ENCODE measurements at regions not wholly inside any gene's neighbourhood (a gene's known extent, or its start where the extent isn't known, plus 50 kb on each side); places are given as distances from the start of the nearest gene placed in this dataset.
"Not testable (repeated sequence)": the region's sequence is repeated elsewhere in the genome, so short reads cannot be mapped to it uniquely, and the experiment has no call there.

GRCh38 chr1:213782941-213783672 is 204.7 kb upstream of the PROX1 start:
- no peaks in the 10 kb centered on the region for H3K9me3 Mint-ChIP-seq
- H3K27me3 Mint-ChIP-seq (ENCODE audit: low read depth) = peaks cover 23% of the 10 kb centered on the region
- ATAC-seq (replicated peaks in 1 of 2) (no peak), DNase-seq (no peak)
- H3K4me3 Mint-ChIP-seq = peak overlapping the region in 1 of 2 donors; percentile 60
- H3K4me1 Mint-ChIP-seq (ENCODE audit: low read depth) = peaks cover 5% of the 10 kb centered on the region
- H3K27ac Mint-ChIP-seq = no peak overlapping the region
- no peaks in the 10 kb centered on the region for H3K36me3 Mint-ChIP-seq (ENCODE audit: insufficient read depth in 2 of 2)

- H3K9me3 Mint-ChIP-seq = no peaks in the 10 kb centered on the region
- peaks cover 23% of the 10 kb centered on the region for H3K27me3 Mint-ChIP-seq (ENCODE audit: low read depth)
- no peak overlapping the region for H3K4me3 Mint-ChIP-seq
- peaks cover 5% of the 10 kb centered on the region for H3K4me1 Mint-ChIP-seq (ENCODE audit: low read depth)
- no peak overlapping the region for H3K27ac Mint-ChIP-seq
- ATAC-seq (replicated peaks in 1 of 2) (no peak), DNase-seq (no peak)
- H3K36me3 Mint-ChIP-seq (ENCODE audit: insufficient read depth in 2 of 2) = no peaks in the 10 kb centered on the region
Observed at GRCh38 chr1:213783893-213784292, 203.9 kb upstream of the PROX1 start.

DNA sequence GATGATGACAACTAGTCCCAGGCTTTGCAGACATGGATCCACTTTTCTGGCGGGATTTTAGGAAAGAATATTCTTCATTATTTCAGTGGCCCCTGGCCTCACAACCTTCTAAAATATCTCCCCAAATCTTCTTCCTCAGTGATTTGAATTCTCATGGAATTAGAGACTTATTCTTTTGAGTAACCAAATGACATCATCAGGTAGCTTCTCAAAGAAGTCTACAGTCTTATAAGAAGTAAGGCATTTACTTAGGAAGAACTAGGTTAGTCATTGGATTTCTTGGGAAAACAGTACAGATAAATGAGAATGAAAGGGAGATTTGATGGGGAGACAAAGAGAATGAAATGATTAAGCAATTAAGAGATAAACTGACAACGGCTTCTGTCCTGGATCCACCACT is 201.1 kb upstream of the PROX1 start:
- H3K9me3 Mint-ChIP-seq = peaks cover 0 to 2% of the 10 kb centered on the region in 2 donors
- H3K4me1 Mint-ChIP-seq (ENCODE audit: low read depth) = peaks cover 5% of the 10 kb centered on the region
- H3K4me3 Mint-ChIP-seq = no peak overlapping the region
- H3K27ac Mint-ChIP-seq = no peak overlapping the region
- ATAC-seq (replicated peaks in 1 of 2) (no peak), DNase-seq (no peak)
- H3K36me3 Mint-ChIP-seq (ENCODE audit: insufficient read depth in 2 of 2) = no peaks in the 10 kb centered on the region
- H3K27me3 Mint-ChIP-seq (ENCODE audit: low read depth) = peaks cover 10% of the 10 kb centered on the region

DNA sequence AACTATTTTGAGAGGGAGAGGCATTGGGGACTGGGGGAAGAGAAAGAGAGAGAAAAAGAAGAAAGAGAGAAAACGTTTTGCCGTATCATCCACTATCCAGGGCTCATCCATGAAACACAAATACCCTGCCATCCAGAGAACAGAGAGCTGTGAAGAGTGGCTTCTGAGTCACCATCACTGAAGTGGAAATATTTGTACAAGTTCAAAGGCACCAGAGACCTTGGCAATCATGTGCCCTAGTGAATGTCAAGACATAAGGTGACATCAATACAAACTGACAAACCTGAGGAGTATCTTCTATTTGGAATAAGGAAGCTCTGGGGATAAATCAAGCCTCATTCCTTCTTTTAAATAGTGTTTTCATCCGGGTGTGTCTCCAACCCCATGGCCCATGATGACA is 197.2 kb upstream of the PROX1 start:
- Mint-ChIP-seq H3K9me3 (peaks cover 0 to 2% of the 10 kb centered on the region in 2 donors), H3K4me3 (no peak overlapping the region)

DNA sequence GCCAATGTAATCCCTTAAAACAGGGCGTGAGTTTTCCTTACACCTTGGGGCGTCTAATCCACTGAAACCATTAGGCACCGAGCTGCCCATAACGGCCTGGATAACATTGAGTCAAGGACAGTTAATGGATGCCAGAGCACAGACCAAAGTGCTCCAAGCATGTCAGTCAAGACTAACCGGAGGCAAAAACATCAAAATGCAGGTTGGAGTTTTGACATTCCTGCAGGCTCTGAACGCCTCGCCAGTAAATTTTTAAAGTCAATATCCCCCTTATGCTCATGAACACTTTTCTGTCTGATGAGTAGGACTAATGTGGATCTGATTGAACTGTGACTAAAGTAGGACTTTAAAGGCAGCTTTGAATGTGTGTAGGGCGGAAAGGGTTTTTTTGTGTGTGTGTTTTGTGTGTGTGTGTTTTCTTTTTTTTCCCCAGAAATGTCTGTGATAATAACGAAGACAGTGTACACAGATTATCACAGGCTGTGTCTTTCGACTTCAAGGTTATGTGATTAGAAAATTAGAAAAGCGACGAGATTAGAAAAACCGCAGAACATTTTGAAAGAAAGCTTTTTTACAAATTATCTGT is 194.2 kb upstream of the PROX1 start:
- H3K4me3 Mint-ChIP-seq = no peak overlapping the region

More for the DNA sequence above, 197.2 kb upstream of the PROX1 start:
- no peak for ATAC-seq (replicated peaks in 1 of 2)
- no peaks in the 10 kb centered on the region for H3K36me3 Mint-ChIP-seq (ENCODE audit: insufficient read depth in 2 of 2)
- no peak overlapping the region for H3K27ac Mint-ChIP-seq
- H3K27me3 Mint-ChIP-seq (ENCODE audit: low read depth) = no peaks in the 10 kb centered on the region
- DNase-seq = no peak
- H3K4me1 Mint-ChIP-seq (ENCODE audit: low read depth) = no peaks in the 10 kb centered on the region

DNA sequence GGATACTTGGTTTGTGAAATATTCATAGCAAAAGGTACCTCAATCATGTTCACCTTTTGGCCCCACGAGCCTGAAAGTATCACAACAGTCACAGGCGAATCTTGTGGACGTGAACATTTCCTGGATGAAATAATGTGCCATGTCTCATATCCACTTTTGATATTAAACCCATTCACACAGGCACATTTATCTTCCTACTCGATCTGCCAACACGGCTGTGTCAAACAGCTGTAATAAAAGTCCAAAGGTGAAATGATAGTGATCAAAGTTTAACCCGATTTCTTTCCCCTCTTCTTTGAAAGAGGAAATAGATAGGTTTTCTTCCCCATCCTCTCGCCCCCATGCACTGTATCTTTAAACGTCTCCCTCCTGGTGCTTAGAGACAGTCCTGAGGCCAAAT is 191.2 kb upstream of the PROX1 start:
- Mint-ChIP-seq H3K4me1 (ENCODE audit: low read depth) (peaks cover 11% of the 10 kb centered on the region), H3K4me3 (no peak overlapping the region), H3K27me3 (ENCODE audit: low read depth) (peaks cover 5% of the 10 kb centered on the region), H3K36me3 (ENCODE audit: insufficient read depth in 2 of 2) (no peaks in the 10 kb centered on the region), H3K27ac (no peak overlapping the region), H3K9me3 (no peaks in the 10 kb centered on the region)
- ATAC-seq (replicated peaks in 1 of 2) = no peak
- no peak for DNase-seq

More for the DNA sequence above, 194.2 kb upstream of the PROX1 start:
- peaks cover 11% of the 10 kb centered on the region for H3K4me1 Mint-ChIP-seq (ENCODE audit: low read depth)
- H3K9me3 Mint-ChIP-seq = peaks cover 0 to 2% of the 10 kb centered on the region in 2 donors
- no peak overlapping the region for H3K27ac Mint-ChIP-seq
- no peak for DNase-seq
- no peak for ATAC-seq (replicated peaks in 1 of 2)
- H3K36me3 Mint-ChIP-seq (ENCODE audit: insufficient read depth in 2 of 2) = no peaks in the 10 kb centered on the region
- peaks cover 5% of the 10 kb centered on the region for H3K27me3 Mint-ChIP-seq (ENCODE audit: low read depth)

DNA sequence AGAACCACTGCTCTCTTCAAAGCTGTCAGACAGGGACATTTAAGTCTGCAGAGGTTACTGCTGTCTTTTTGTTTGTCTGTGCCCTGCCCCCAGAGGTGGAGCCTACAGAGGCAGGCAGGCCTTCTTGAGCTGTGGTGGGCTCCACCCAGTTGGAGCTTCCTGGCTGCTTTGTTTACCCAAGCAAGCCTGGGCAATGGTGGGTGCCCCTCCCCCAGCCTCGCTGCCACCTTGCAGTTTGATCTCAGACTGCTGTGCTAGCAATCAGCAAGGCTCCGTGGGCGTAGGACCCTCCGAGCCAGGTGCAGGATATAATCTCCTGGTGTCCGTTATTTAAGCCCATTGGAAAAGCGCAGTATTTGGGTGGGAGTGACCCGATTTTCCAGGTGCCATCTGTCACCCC is 179.5 kb upstream of the PROX1 start:
- H3K36me3 Mint-ChIP-seq (ENCODE audit: insufficient read depth in 2 of 2); H3K4me3 Mint-ChIP-seq; H3K9me3 Mint-ChIP-seq; H3K4me1 Mint-ChIP-seq (ENCODE audit: low read depth); DNase-seq; H3K27ac Mint-ChIP-seq; ATAC-seq (replicated peaks in 1 of 2); H3K27me3 Mint-ChIP-seq (ENCODE audit: low read depth): not testable (repeated sequence)

- no peak overlapping the region for H3K27ac Mint-ChIP-seq
- H3K27me3 Mint-ChIP-seq (ENCODE audit: low read depth) = no peaks in the 10 kb centered on the region
- no peaks in the 10 kb centered on the region for H3K4me1 Mint-ChIP-seq (ENCODE audit: low read depth)
- H3K9me3 Mint-ChIP-seq = no peaks in the 10 kb centered on the region
- DNase-seq (no peak), ATAC-seq (replicated peaks in 1 of 2) (no peak)
- H3K4me3 Mint-ChIP-seq = no peak overlapping the region
- no peaks in the 10 kb centered on the region for H3K36me3 Mint-ChIP-seq (ENCODE audit: insufficient read depth in 2 of 2)
Observed at GRCh38 chr1:213817156-213817555, 170.6 kb upstream of the PROX1 start.

GRCh38 chr1:213820362-213821149 is 167.2 kb upstream of the PROX1 start:
- DNase-seq (no peak), ATAC-seq (replicated peaks in 1 of 2) (no peak)
- H3K36me3 Mint-ChIP-seq (ENCODE audit: insufficient read depth in 2 of 2) = no peaks in the 10 kb centered on the region

DNA sequence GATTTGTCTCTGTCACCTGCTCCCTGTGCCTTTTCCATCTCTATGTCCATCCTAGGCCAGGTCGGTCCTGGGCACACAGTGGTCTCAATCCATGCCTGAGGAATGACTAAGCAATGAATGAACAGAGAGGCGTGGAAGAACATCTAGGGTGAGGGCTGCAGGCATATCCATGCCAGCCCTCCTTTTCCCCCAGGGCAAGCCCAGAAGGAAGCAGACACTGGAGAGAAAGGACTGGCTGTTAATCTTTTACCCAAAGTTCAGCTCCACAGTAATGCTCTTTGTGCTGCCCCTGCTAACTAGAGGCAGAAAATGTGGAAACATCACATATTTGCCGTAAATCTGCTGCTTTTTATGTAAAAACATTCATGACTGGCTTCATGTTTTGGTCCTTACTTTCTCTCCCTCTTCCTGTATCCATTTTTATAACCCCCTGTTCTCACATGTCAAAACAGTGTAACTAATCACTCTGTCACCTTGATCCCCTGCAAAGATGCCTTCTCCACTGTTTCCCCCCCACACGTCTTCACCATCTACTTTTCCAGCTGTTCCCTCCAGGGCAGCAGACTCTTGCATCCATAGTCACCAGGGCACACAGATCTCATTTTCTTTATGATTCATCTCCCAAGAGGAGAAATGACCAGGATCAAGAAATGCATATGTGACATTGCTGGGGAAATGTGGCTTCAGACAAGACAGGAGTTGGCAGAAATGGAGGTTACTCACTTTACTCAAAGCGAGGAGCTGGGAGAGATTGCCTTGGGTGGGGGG is 166.4 kb upstream of the PROX1 start:
- no peaks in the 10 kb centered on the region for H3K27me3 Mint-ChIP-seq (ENCODE audit: low read depth)
- ATAC-seq (replicated peaks in 1 of 2) = no peak
- H3K36me3 Mint-ChIP-seq (ENCODE audit: insufficient read depth in 2 of 2) = no peaks in the 10 kb centered on the region
- H3K4me1 Mint-ChIP-seq (ENCODE audit: low read depth) = no peaks in the 10 kb centered on the region
- H3K27ac Mint-ChIP-seq = no peak overlapping the region
- peaks cover 0 to 3% of the 10 kb centered on the region in 2 donors for H3K9me3 Mint-ChIP-seq
- H3K4me3 Mint-ChIP-seq = no peak overlapping the region
- no peak for DNase-seq

More at GRCh38 chr1:213820362-213821149, 167.2 kb upstream of the PROX1 start:
- Mint-ChIP-seq H3K9me3 (peaks cover 0 to 3% of the 10 kb centered on the region in 2 donors), H3K27me3 (ENCODE audit: low read depth) (no peaks in the 10 kb centered on the region), H3K27ac (no peak overlapping the region), H3K4me3 (no peak overlapping the region), H3K4me1 (ENCODE audit: low read depth) (no peaks in the 10 kb centered on the region)

DNA sequence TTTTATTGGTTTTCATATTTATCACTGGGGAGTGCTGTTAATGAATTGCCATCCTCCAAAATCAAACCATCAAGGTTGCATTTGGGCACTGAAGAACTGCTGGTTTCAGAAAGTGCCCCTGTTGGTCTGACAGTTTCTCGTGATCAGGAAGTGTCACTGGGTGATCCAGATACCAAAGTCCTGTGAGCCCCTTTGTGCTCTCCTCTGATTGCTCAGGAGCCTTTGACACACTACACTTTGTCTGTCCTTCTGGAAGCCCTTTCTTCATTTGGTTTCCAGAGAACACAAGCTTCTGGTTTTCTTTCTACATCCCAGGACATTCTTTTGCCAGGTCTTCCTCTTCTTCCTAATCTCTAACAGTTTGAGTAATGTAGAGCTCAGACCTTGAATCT is 165.8 kb upstream of the PROX1 start:
- no peak overlapping the region for H3K27ac Mint-ChIP-seq
- no peak for ATAC-seq (replicated peaks in 1 of 2)
- peaks cover 0 to 3% of the 10 kb centered on the region in 2 donors for H3K9me3 Mint-ChIP-seq
- H3K27me3 Mint-ChIP-seq (ENCODE audit: low read depth) = no peaks in the 10 kb centered on the region
- no peaks in the 10 kb centered on the region for H3K4me1 Mint-ChIP-seq (ENCODE audit: low read depth)
- no peak for DNase-seq
- H3K36me3 Mint-ChIP-seq (ENCODE audit: insufficient read depth in 2 of 2) = no peaks in the 10 kb centered on the region
- H3K4me3 Mint-ChIP-seq = no peak overlapping the region

- Mint-ChIP-seq H3K4me1 (ENCODE audit: low read depth) (no peaks in the 10 kb centered on the region), H3K27me3 (ENCODE audit: low read depth) (no peaks in the 10 kb centered on the region), H3K36me3 (ENCODE audit: insufficient read depth in 2 of 2) (peaks cover 0 to 2% of the 10 kb centered on the region in 2 donors), H3K4me3 (no peak overlapping the region), H3K27ac (no peak overlapping the region), H3K9me3 (peaks cover 2 to 3% of the 10 kb centered on the region in 2 donors)
- ATAC-seq (replicated peaks in 1 of 2) (no peak), DNase-seq (no peak)
Observed at GRCh38 chr1:213826891-213827290, 160.9 kb upstream of the PROX1 start.

- no peak for DNase-seq
- Mint-ChIP-seq H3K9me3 (peaks cover 0 to 5% of the 10 kb centered on the region in 2 donors), H3K27me3 (ENCODE audit: low read depth) (no peaks in the 10 kb centered on the region), H3K36me3 (ENCODE audit: insufficient read depth in 2 of 2) (peaks cover 1 to 2% of the 10 kb centered on the region in 2 donors), H3K4me3 (no peak overlapping the region), H3K4me1 (ENCODE audit: low read depth) (no peaks in the 10 kb centered on the region), H3K27ac (no peak overlapping the region)
- no peak for ATAC-seq (replicated peaks in 1 of 2)
Observed at GRCh38 chr1:213828867-213829266, 158.9 kb upstream of the PROX1 start.

All from activated T-cell treated with anti-CD3 and anti-CD28 coated beads, Interleukin-2, amount 50 U/mL, for 72 hours (primary cell).